ENCODE measurements at regions not wholly inside any gene's neighbourhood (a gene's known extent, or its start where the extent isn't known, plus 50 kb on each side); places are given as distances from the start of the nearest gene placed in this dataset.

DNA sequence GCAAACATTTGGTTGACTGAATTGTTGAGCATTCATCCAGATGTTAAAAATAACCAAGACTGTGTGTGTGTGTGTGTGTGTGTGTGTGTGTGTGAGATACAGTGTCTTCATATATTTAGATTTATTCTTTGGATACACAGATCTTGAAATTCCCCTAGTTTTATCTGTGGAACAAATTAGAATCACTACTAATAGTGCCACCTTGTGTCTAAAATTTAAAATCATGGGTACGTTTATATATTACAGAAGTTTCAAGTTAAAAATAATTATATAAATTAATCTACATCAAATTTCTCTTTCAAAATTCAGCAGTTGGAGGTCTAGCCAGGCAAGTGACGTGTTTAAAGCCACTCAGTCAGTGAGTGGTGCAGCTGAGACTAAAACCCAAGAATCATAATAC, 1566.2 kb upstream of the TENM4 start:
- H3K36me3 Mint-ChIP-seq (ENCODE audit: low read depth), result no peaks in the 10 kb centered on the region
- H3K4me1 Mint-ChIP-seq, result no peaks in the 10 kb centered on the region
- CTCF ChIA-PET, result no interaction called here
- H3K4me3 Mint-ChIP-seq, result no peak overlapping the region
- POLR2A ChIA-PET, result no interaction called here
- H3K27ac Mint-ChIP-seq, result no peak overlapping the region
- DNase-seq, result no peak
- H3K27me3 Mint-ChIP-seq, result no peaks in the 10 kb centered on the region
- no peaks in the 10 kb centered on the region for H3K9me3 Mint-ChIP-seq

- H3K27ac Mint-ChIP-seq, result no peak overlapping the region
- no peaks in the 10 kb centered on the region for H3K27me3 Mint-ChIP-seq
- ChIA-PET CTCF (no interaction called here), POLR2A (no interaction called here)
- no peak for DNase-seq
- no peaks in the 10 kb centered on the region for H3K9me3 Mint-ChIP-seq
- no peaks in the 10 kb centered on the region for H3K36me3 Mint-ChIP-seq (ENCODE audit: low read depth)
- H3K4me3 Mint-ChIP-seq, result no peak overlapping the region
- no peaks in the 10 kb centered on the region for H3K4me1 Mint-ChIP-seq
Observed at GRCh38 chr11:81005595-81005994, 1564.8 kb upstream of the TENM4 start.

GRCh38 chr11:81004576-81004975, 1563.7 kb upstream of the TENM4 start:
- Mint-ChIP-seq H3K4me1 (no peaks in the 10 kb centered on the region), H3K4me3 (no peak overlapping the region), H3K27me3 (no peaks in the 10 kb centered on the region), H3K27ac (no peak overlapping the region), H3K9me3 (no peaks in the 10 kb centered on the region), H3K36me3 (ENCODE audit: low read depth) (no peaks in the 10 kb centered on the region)
- CTCF ChIA-PET, result no interaction called here
- no peak for DNase-seq
- POLR2A ChIA-PET, result no interaction called here

DNA sequence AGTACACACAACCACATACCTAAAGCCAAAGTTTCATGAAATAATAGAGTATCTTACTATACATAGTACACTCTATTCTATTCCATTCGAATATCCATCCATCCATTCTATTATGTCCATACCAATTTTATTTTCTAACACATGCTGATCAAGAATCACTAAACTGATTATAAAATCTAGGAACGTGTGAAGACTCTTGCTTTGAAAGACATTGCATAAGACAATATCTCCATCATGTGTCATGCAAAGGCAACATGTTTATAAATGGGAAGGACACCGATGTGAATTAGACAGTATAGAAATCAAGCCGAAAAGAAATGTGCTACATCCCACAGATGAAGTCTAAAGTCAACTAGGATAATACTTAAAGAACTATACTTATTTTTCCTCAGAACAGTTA, 1561.5 kb upstream of the TENM4 start:
- H3K27ac Mint-ChIP-seq, result no peak overlapping the region
- ChIA-PET CTCF (no interaction called here), POLR2A (no interaction called here)
- no peaks in the 10 kb centered on the region for H3K9me3 Mint-ChIP-seq
- H3K27me3 Mint-ChIP-seq, result no peaks in the 10 kb centered on the region
- no peaks in the 10 kb centered on the region for H3K4me1 Mint-ChIP-seq
- DNase-seq, result no peak
- no peaks in the 10 kb centered on the region for H3K36me3 Mint-ChIP-seq (ENCODE audit: low read depth)
- H3K4me3 Mint-ChIP-seq, result no peak overlapping the region

GRCh38 chr11:81000735-81001134, 1559.9 kb upstream of the TENM4 start:
- no peak overlapping the region for H3K27ac Mint-ChIP-seq

DNA sequence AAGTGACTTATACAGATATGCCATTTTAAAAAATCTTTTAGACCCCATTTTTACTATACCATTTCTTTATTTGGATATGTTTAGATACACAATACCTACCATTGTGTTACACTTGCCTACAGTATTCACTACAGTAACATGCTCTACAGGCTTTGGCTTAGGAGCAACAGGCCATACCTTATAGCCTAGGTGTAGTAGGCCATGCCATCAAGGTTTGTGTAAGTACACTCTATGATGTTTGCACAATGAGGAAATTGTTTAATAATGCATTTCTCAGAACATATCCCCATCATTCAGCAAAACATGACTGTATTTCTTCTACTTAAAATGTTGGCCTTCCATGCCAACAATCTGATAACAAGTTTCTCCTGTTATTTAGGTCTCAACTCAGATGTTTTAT, 1559.5 kb upstream of the TENM4 start:
- Mint-ChIP-seq H3K4me3 (no peak overlapping the region), H3K9me3 (no peaks in the 10 kb centered on the region), H3K27me3 (no peaks in the 10 kb centered on the region), H3K36me3 (ENCODE audit: low read depth) (no peaks in the 10 kb centered on the region), H3K4me1 (no peaks in the 10 kb centered on the region), H3K27ac (no peak overlapping the region)
- ChIA-PET POLR2A (no interaction called here), CTCF (no interaction called here)
- no peak for DNase-seq

More at GRCh38 chr11:81000735-81001134, 1559.9 kb upstream of the TENM4 start:
- ChIA-PET POLR2A (no interaction called here), CTCF (no interaction called here)
- no peak for DNase-seq
- H3K27me3 Mint-ChIP-seq, result no peaks in the 10 kb centered on the region
- H3K4me1 Mint-ChIP-seq, result no peaks in the 10 kb centered on the region
- no peak overlapping the region for H3K4me3 Mint-ChIP-seq
- H3K36me3 Mint-ChIP-seq (ENCODE audit: low read depth), result no peaks in the 10 kb centered on the region
- no peaks in the 10 kb centered on the region for H3K9me3 Mint-ChIP-seq

GRCh38 chr11:80995523-80995922, 1554.7 kb upstream of the TENM4 start:
- Mint-ChIP-seq H3K4me3 (no peak overlapping the region), H3K27ac (no peak overlapping the region), H3K9me3 (no peaks in the 10 kb centered on the region), H3K4me1 (no peaks in the 10 kb centered on the region), H3K27me3 (no peaks in the 10 kb centered on the region), H3K36me3 (ENCODE audit: low read depth) (no peaks in the 10 kb centered on the region)
- ChIA-PET CTCF (no interaction called here), POLR2A (no interaction called here)
- no peak for DNase-seq

GRCh38 chr11:80993536-80993935, 1552.7 kb upstream of the TENM4 start:
- Mint-ChIP-seq H3K4me3 (no peak overlapping the region), H3K27me3 (no peaks in the 10 kb centered on the region), H3K36me3 (ENCODE audit: low read depth) (no peaks in the 10 kb centered on the region), H3K27ac (no peak overlapping the region), H3K4me1 (no peaks in the 10 kb centered on the region), H3K9me3 (no peaks in the 10 kb centered on the region)
- POLR2A ChIA-PET, result no interaction called here
- no peak for DNase-seq
- CTCF ChIA-PET, result no interaction called here

GRCh38 chr11:80990885-80991284, 1550.1 kb upstream of the TENM4 start:
- no peaks in the 10 kb centered on the region for H3K36me3 Mint-ChIP-seq (ENCODE audit: low read depth)

DNA sequence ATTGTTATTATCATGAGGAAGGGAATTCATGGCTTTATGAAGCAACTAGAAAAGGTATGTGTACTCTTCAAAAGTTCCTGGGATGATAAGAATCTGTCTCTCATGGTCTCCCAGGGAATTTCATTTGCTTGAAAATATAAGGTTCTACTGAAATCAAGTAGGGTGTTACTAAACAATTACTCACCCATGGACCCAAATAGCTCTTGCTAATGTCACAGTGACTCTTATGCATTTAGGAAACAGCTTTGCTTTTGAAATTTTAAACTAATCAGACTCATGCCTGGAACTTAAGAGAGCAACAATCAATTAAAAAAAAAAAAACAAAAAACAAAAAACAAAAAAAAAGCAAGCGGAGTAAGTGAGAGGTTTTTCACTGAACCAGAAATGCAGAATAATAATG, 1546.3 kb upstream of the TENM4 start:
- no peak overlapping the region for H3K4me3 Mint-ChIP-seq
- H3K4me1 Mint-ChIP-seq, result no peaks in the 10 kb centered on the region
- no peaks in the 10 kb centered on the region for H3K36me3 Mint-ChIP-seq (ENCODE audit: low read depth)
- ChIA-PET CTCF (no interaction called here), POLR2A (no interaction called here)
- DNase-seq, result no peak
- H3K9me3 Mint-ChIP-seq, result no peaks in the 10 kb centered on the region
- no peak overlapping the region for H3K27ac Mint-ChIP-seq
- H3K27me3 Mint-ChIP-seq, result no peaks in the 10 kb centered on the region

More at GRCh38 chr11:80990885-80991284, 1550.1 kb upstream of the TENM4 start:
- Mint-ChIP-seq H3K4me3 (no peak overlapping the region), H3K9me3 (no peaks in the 10 kb centered on the region), H3K27me3 (no peaks in the 10 kb centered on the region), H3K4me1 (no peaks in the 10 kb centered on the region), H3K27ac (no peak overlapping the region)
- CTCF ChIA-PET, result no interaction called here
- no peak for DNase-seq
- POLR2A ChIA-PET, result no interaction called here

GRCh38 chr11:80986421-80987074, 1545.7 kb upstream of the TENM4 start:
- no peak overlapping the region for H3K4me3 Mint-ChIP-seq
- no peaks in the 10 kb centered on the region for H3K9me3 Mint-ChIP-seq
- H3K4me1 Mint-ChIP-seq, result no peaks in the 10 kb centered on the region
- no peaks in the 10 kb centered on the region for H3K36me3 Mint-ChIP-seq (ENCODE audit: low read depth)
- no peak overlapping the region for H3K27ac Mint-ChIP-seq
- DNase-seq, result no peak
- ChIA-PET POLR2A (no interaction called here), CTCF (no interaction called here)
- H3K27me3 Mint-ChIP-seq, result no peaks in the 10 kb centered on the region

DNA sequence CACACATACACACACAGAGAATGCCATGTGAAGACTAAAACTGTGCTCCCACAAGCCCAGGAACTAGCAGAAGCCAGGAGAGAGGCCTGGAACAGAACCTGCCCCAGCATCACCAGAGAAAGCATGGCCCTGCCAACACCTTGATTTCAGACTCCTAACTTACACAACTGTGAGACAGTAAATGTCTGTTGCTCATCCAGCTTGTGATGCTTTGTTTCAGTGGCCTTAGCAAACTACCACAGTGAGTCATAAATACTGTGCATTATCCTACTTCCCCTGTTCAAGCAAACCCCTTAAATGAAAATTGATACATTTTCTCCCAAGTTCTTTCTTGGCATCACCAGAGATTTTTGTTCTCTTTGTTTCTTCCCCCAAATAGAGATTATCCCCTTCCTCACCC, 1539.4 kb upstream of the TENM4 start:
- DNase-seq, result no peak
- H3K4me3 Mint-ChIP-seq, result no peak overlapping the region
- POLR2A ChIA-PET, result no interaction called here
- H3K27ac Mint-ChIP-seq, result no peak overlapping the region
- no peaks in the 10 kb centered on the region for H3K36me3 Mint-ChIP-seq (ENCODE audit: low read depth)
- no peaks in the 10 kb centered on the region for H3K4me1 Mint-ChIP-seq
- no peaks in the 10 kb centered on the region for H3K27me3 Mint-ChIP-seq
- CTCF ChIA-PET, result no interaction called here
- no peaks in the 10 kb centered on the region for H3K9me3 Mint-ChIP-seq

DNA sequence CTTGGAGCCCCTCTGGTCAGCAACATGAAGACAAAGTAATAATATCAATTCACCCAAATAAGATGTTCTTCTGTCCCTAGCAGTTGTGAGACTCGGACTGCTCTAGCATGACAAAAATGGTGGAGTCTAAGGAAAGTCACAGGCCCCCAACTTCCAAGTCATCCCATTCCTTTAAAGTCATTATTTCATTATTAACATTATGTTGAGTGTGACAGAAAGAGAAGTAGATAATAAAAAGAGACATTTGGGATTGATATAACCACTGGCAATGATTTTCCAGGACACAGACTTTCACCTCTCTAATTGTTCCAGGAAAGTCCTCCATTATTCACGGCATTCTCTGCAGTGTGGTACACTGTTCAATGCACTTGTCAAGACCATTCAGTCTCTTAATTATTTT, 1533.0 kb upstream of the TENM4 start:
- Mint-ChIP-seq H3K36me3 (ENCODE audit: low read depth) (no peaks in the 10 kb centered on the region), H3K27ac (no peak overlapping the region), H3K4me3 (no peak overlapping the region), H3K9me3 (no peaks in the 10 kb centered on the region), H3K4me1 (no peaks in the 10 kb centered on the region), H3K27me3 (no peaks in the 10 kb centered on the region)
- ChIA-PET CTCF (no interaction called here), POLR2A (no interaction called here)
- no peak for DNase-seq

- no peaks in the 10 kb centered on the region for H3K36me3 Mint-ChIP-seq (ENCODE audit: low read depth)
- H3K4me3 Mint-ChIP-seq, result no peak overlapping the region
- H3K9me3 Mint-ChIP-seq, result no peaks in the 10 kb centered on the region
- DNase-seq, result no peak
- no peaks in the 10 kb centered on the region for H3K4me1 Mint-ChIP-seq
- ChIA-PET CTCF (no interaction called here), POLR2A (no interaction called here)
- no peak overlapping the region for H3K27ac Mint-ChIP-seq
- H3K27me3 Mint-ChIP-seq, result no peaks in the 10 kb centered on the region
Observed at GRCh38 chr11:80970037-80970436, 1529.2 kb upstream of the TENM4 start.

DNA sequence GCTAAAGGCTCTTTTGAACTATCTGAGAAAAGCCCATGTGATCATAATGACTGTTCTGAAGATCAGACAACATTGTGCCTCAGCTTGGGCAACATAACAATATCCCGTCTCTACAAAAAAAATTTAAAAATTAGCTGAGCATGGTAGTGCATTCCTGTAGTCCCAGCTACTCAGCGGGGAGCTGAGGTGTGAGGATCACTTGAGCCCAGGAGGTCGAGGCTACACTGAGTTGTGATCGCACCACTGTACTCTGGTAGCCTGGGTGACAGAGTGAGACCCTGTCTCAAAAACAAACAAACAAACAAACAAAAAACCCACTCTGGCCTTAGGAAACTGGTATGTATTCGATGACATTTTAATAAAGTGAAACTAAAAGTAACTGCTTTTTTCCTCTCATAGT, 1526.8 kb upstream of the TENM4 start:
- DNase-seq, result no peak
- no peak overlapping the region for H3K4me3 Mint-ChIP-seq
- H3K9me3 Mint-ChIP-seq, result peaks cover 8% of the 10 kb centered on the region
- no peaks in the 10 kb centered on the region for H3K36me3 Mint-ChIP-seq (ENCODE audit: low read depth)
- ChIA-PET POLR2A (no interaction called here), CTCF (no interaction called here)
- no peak overlapping the region for H3K27ac Mint-ChIP-seq
- no peaks in the 10 kb centered on the region for H3K27me3 Mint-ChIP-seq
- H3K4me1 Mint-ChIP-seq, result no peaks in the 10 kb centered on the region

Data from activated CD4-positive, alpha-beta T cell treated with anti-CD3 and anti-CD28 coated beads, Interleukin-2, amount 10 ng/mL, durations not matched to agents 7 days and 5 days (primary cell).